DOHH2 (cell line): ENCODE measurements at regions not wholly inside any gene's neighbourhood (a gene's known extent, or its start where the extent isn't known, plus 50 kb on each side); places are given as distances from the start of the nearest gene placed in this dataset.
A peak's percentile ranks its signal among the peaks of the same experiment; 100 is the strongest.

Experiments used
- H3F3A ChIP-seq: fragments of 200-600 bp; sonication (generic), shearing (Covaris generic); 2 replicates; pipeline ENCODE4 v1.6.0; 2016; ENCODE audit warnings: antibody characterized with exemption, mild to moderate bottlenecking; ENCODE audit not compliant: control insufficient read depth, insufficient read depth
- H3K27ac ChIP-seq: fragments of 200-600 bp; sonication (generic); 2 replicates; pipeline ENCODE4 v1.5.1; 2014; ENCODE audit warnings: low read depth, mild to moderate bottlenecking, low read length, moderate library complexity
- H3K27me3 ChIP-seq: fragments of 200-600 bp; sonication (generic); 2 replicates; pipeline ENCODE4 v1.6.1; 2014; ENCODE audit warnings: mild to moderate bottlenecking, low read length, mixed read lengths; ENCODE audit not compliant: control insufficient read depth
- H3K36me3 ChIP-seq: fragments of 200-600 bp; sonication (generic); 2 replicates; pipeline ENCODE4 v1.6.1; 2014; ENCODE audit warnings: mild to moderate bottlenecking, low read length, moderate library complexity, mixed read lengths; ENCODE audit not compliant: control insufficient read depth
- H3K4me1 ChIP-seq: fragments of 200-600 bp; sonication (generic); 2 replicates; pipeline ENCODE4 v1.6.1; 2014; ENCODE audit warnings: mild to moderate bottlenecking, low read length, mixed read lengths; ENCODE audit not compliant: control insufficient read depth
- H3K4me2 ChIP-seq: fragments of 200-600 bp; sonication (generic); 2 replicates; pipeline ENCODE4 v1.6.0; 2014; ENCODE audit warnings: mild to moderate bottlenecking, low read length, moderate library complexity
- H3K4me3 ChIP-seq: fragments of 200-600 bp; sonication (generic); 2 replicates; pipeline ENCODE4 v1.5.1; 2014; ENCODE audit warnings: mild to moderate bottlenecking, low read length, mixed read lengths
- H3K79me2 ChIP-seq: fragments of 200-600 bp; sonication (generic); 2 replicates; pipeline ENCODE4 v1.6.1; 2014; ENCODE audit warnings: mild to moderate bottlenecking, low read length, mixed read lengths; ENCODE audit not compliant: control insufficient read depth
- H3K9me2 ChIP-seq: fragments of 200-600 bp; sonication (generic); replicated peaks from 2 replicates; pipeline ENCODE4 v1.6.1; 2014; ENCODE audit warnings: mild to moderate bottlenecking, low read length, mixed read lengths; ENCODE audit not compliant: control insufficient read depth
- H3K9me3 ChIP-seq: fragments of 200-600 bp; sonication (generic); 2 replicates; pipeline ENCODE4 v1.6.1; 2014; ENCODE audit warnings: antibody characterized with exemption, low read length, mixed read lengths; ENCODE audit not compliant: control insufficient read depth, insufficient read depth
- H4K20me1 ChIP-seq: fragments of 200-600 bp; sonication (generic); 2 replicates; pipeline ENCODE4 v1.6.0; 2014; ENCODE audit warnings: low read depth, mild to moderate bottlenecking, antibody characterized with exemption, low read length, moderate library complexity; ENCODE audit not compliant: control insufficient read depth, insufficient read depth
- CTCF ChIP-seq: fragments of 200-600 bp; sonication (generic); IDR thresholded peaks from one replicate; pipeline ENCODE4 v1.5.1; 2014; ENCODE audit warnings: antibody characterized with exemption, mild to moderate bottlenecking, low read depth, low read length; ENCODE audit not compliant: poor library complexity, severe bottlenecking
- EZH2phosphoT487 ChIP-seq: fragments of 200-600 bp; sonication (generic); IDR thresholded peaks from 2 replicates; pipeline ENCODE4 v1.6.1; 2017; ENCODE audit warnings: borderline replicate concordance, mild to moderate bottlenecking, antibody characterized with exemption, low read length, moderate library complexity, mixed read lengths

- TF ChIP-seq EZH2phosphoT487 (no peak), CTCF (no peak)
- Histone ChIP-seq H3K4me2 (peak overlapping the region; percentile 53), H3K79me2 (no peaks in the 10 kb centered on the region), H3K36me3 (no peaks in the 10 kb centered on the region), H3K4me3 (0 out of 2 replicates have a peak overlapping the region, but pooled peaks have one; percentile 5), H3K27me3 (0 out of 2 replicates have a peak, but pooled peaks cover 2% of the 10 kb centered on the region), H3K9me3 (no peaks in the 10 kb centered on the region), H3F3A (no peaks in the 10 kb centered on the region), H3K4me1 (peaks cover 29% of the 10 kb centered on the region), H4K20me1 (no peaks in the 10 kb centered on the region), H3K27ac (no peak overlapping the region), H3K9me2 (no peaks in the 10 kb centered on the region)
Measured at GRCh38 chr1:9453779-9454418, 85.4 kb upstream of the SLC25A33 start.

GRCh38 chr1:9454494-9455066, 84.7 kb upstream of the SLC25A33 start:
- no peaks in the 10 kb centered on the region for H3K9me2 ChIP-seq
- 0 out of 2 replicates have a peak overlapping the region, but pooled peaks have one; percentile 5 for H3K4me3 ChIP-seq
- H3F3A ChIP-seq, result no peaks in the 10 kb centered on the region
- no peaks in the 10 kb centered on the region for H3K9me3 ChIP-seq
- TF ChIP-seq EZH2phosphoT487 (no peak), CTCF (no peak)
- H4K20me1 ChIP-seq, result no peaks in the 10 kb centered on the region
- no peaks in the 10 kb centered on the region for H3K79me2 ChIP-seq
- peak overlapping the region; percentile 53 for H3K4me2 ChIP-seq
- H3K27ac ChIP-seq, result no peak overlapping the region
- H3K36me3 ChIP-seq, result no peaks in the 10 kb centered on the region
- H3K27me3 ChIP-seq, result 0 out of 2 replicates have a peak, but pooled peaks cover 2% of the 10 kb centered on the region
- H3K4me1 ChIP-seq, result peaks cover 27% of the 10 kb centered on the region

GRCh38 chr1:9455487-9456234, 83.6 kb upstream of the SLC25A33 start:
- Histone ChIP-seq H3K27ac (no peak overlapping the region), H3K4me2 (peak overlapping the region; percentile 13; the same call in 1 of the 2 replicates), H3K4me1 (peaks cover 27% of the 10 kb centered on the region), H3K9me2 (no peaks in the 10 kb centered on the region), H4K20me1 (no peaks in the 10 kb centered on the region), H3K27me3 (0 out of 2 replicates have a peak, but pooled peaks cover 2% of the 10 kb centered on the region), H3K79me2 (no peaks in the 10 kb centered on the region), H3K9me3 (no peaks in the 10 kb centered on the region), H3K4me3 (no peak overlapping the region), H3F3A (no peaks in the 10 kb centered on the region), H3K36me3 (no peaks in the 10 kb centered on the region)
- TF ChIP-seq CTCF, result peak; percentile 98
- no peak for TF ChIP-seq EZH2phosphoT487
